Testis (tissue), 2 donors: ENCODE measurements at regions not wholly inside any gene's neighbourhood (a gene's known extent, or its start where the extent isn't known, plus 50 kb on each side); places are given as distances from the start of the nearest gene placed in this dataset.

Experiments
- POLR2A ChIP-seq: fragments of 450-650 bp; IDR thresholded peaks from one replicate; pipeline ENCODE4 v1.6.1; 2017; ENCODE audit warnings: antibody characterized with exemption, mild to moderate bottlenecking, moderate library complexity
- TF ChIP-seq, protein P1 (sequence below), 3 experiments: fragments of 450-650 bp in 2 of 3; fragments of 200-600 bp in 1 of 3; sonication (generic) in 1 of 3; IDR thresholded peaks; one replicate each; pipeline ENCODE4 v1.5.1; 2016 to 2019; ENCODE audit warnings: antibody characterized with exemption in 3 of 3, mild to moderate bottlenecking in 2 of 3, moderate library complexity in 1 of 3

- TF ChIP-seq, protein P1, sequence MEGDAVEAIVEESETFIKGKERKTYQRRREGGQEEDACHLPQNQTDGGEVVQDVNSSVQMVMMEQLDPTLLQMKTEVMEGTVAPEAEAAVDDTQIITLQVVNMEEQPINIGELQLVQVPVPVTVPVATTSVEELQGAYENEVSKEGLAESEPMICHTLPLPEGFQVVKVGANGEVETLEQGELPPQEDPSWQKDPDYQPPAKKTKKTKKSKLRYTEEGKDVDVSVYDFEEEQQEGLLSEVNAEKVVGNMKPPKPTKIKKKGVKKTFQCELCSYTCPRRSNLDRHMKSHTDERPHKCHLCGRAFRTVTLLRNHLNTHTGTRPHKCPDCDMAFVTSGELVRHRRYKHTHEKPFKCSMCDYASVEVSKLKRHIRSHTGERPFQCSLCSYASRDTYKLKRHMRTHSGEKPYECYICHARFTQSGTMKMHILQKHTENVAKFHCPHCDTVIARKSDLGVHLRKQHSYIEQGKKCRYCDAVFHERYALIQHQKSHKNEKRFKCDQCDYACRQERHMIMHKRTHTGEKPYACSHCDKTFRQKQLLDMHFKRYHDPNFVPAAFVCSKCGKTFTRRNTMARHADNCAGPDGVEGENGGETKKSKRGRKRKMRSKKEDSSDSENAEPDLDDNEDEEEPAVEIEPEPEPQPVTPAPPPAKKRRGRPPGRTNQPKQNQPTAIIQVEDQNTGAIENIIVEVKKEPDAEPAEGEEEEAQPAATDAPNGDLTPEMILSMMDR (IDR thresholded peaks at IDR 0.05), result no peak
- no peak for TF ChIP-seq POLR2A
Observed at GRCh38 chr2:136323195-136323594, 205.2 kb upstream of the CXCR4 start.
